ENCODE measurements at regions not wholly inside any gene's neighbourhood (a gene's known extent, or its start where the extent isn't known, plus 50 kb on each side); places are given as distances from the start of the nearest gene placed in this dataset.
A peak's percentile ranks its signal among the peaks of the same experiment; 100 is the strongest.

- H3K9me3 ChIP-seq (ENCODE audit: control insufficient read depth in 2 of 2, low read length in 2 of 2) = peaks cover 2 to 4% of the 10 kb centered on the region in 2 donors
- H3K27me3 ChIP-seq (ENCODE audit: control insufficient read depth in 2 of 2, insufficient read depth in 2 of 2, low read length in 2 of 2) = no peaks in the 10 kb centered on the region
- H3K36me3 ChIP-seq (ENCODE audit: control insufficient read depth in 2 of 2, insufficient read depth in 2 of 2, low read length in 2 of 2) = no peaks in the 10 kb centered on the region
- H3K4me3 ChIP-seq (ENCODE audit: low read length in 2 of 2) = no peak overlapping the region
- no peak overlapping the region for H3K27ac ChIP-seq (ENCODE audit: low read depth in 2 of 2, low read length in 2 of 2)
- no peak overlapping the region for H3K9ac ChIP-seq (ENCODE audit: low read depth in 1 of 2, low read length in 2 of 2)
- no peaks in the 10 kb centered on the region for H3K4me1 ChIP-seq (ENCODE audit: control insufficient read depth in 2 of 2, insufficient read depth in 2 of 2, low read length in 2 of 2)
Observed at GRCh38 chr19:31986951-31987350, 358.5 kb upstream of the ZNF507 start.

GRCh38 chr19:31988256-31988655 is 357.2 kb upstream of the ZNF507 start:
- no peaks in the 10 kb centered on the region for H3K27me3 ChIP-seq (ENCODE audit: control insufficient read depth in 2 of 2, insufficient read depth in 2 of 2, low read length in 2 of 2)
- H3K27ac ChIP-seq (ENCODE audit: low read depth in 2 of 2, low read length in 2 of 2) = no peak overlapping the region
- no peaks in the 10 kb centered on the region for H3K4me1 ChIP-seq (ENCODE audit: control insufficient read depth in 2 of 2, insufficient read depth in 2 of 2, low read length in 2 of 2)
- H3K36me3 ChIP-seq (ENCODE audit: control insufficient read depth in 2 of 2, insufficient read depth in 2 of 2, low read length in 2 of 2) = no peaks in the 10 kb centered on the region
- no peak overlapping the region for H3K4me3 ChIP-seq (ENCODE audit: low read length in 2 of 2)
- H3K9me3 ChIP-seq (ENCODE audit: control insufficient read depth in 2 of 2, low read length in 2 of 2) = peaks cover 2 to 4% of the 10 kb centered on the region in 2 donors
- H3K9ac ChIP-seq (ENCODE audit: low read depth in 1 of 2, low read length in 2 of 2) = no peak overlapping the region

GRCh38 chr19:31991984-31992655 is 353.3 kb upstream of the ZNF507 start:
- Histone ChIP-seq H3K27ac (ENCODE audit: low read depth in 2 of 2, low read length in 2 of 2) (no peak overlapping the region), H3K36me3 (ENCODE audit: control insufficient read depth in 2 of 2, insufficient read depth in 2 of 2, low read length in 2 of 2) (no peaks in the 10 kb centered on the region), H3K9me3 (ENCODE audit: control insufficient read depth in 2 of 2, low read length in 2 of 2) (no peaks in the 10 kb centered on the region), H3K27me3 (ENCODE audit: control insufficient read depth in 2 of 2, insufficient read depth in 2 of 2, low read length in 2 of 2) (no peaks in the 10 kb centered on the region), H3K4me3 (ENCODE audit: low read length in 2 of 2) (no peak overlapping the region), H3K4me1 (ENCODE audit: control insufficient read depth in 2 of 2, insufficient read depth in 2 of 2, low read length in 2 of 2) (no peaks in the 10 kb centered on the region), H3K9ac (ENCODE audit: low read depth in 1 of 2, low read length in 2 of 2) (no peak overlapping the region)

GRCh38 chr19:31992750-31993149 is 352.7 kb upstream of the ZNF507 start:
- no peaks in the 10 kb centered on the region for H3K36me3 ChIP-seq (ENCODE audit: control insufficient read depth in 2 of 2, insufficient read depth in 2 of 2, low read length in 2 of 2)
- no peak overlapping the region for H3K27ac ChIP-seq (ENCODE audit: low read depth in 2 of 2, low read length in 2 of 2)
- H3K4me1 ChIP-seq (ENCODE audit: control insufficient read depth in 2 of 2, insufficient read depth in 2 of 2, low read length in 2 of 2) = no peaks in the 10 kb centered on the region
- H3K9ac ChIP-seq (ENCODE audit: low read depth in 1 of 2, low read length in 2 of 2) = no peak overlapping the region
- H3K9me3 ChIP-seq (ENCODE audit: control insufficient read depth in 2 of 2, low read length in 2 of 2) = no peaks in the 10 kb centered on the region
- no peaks in the 10 kb centered on the region for H3K27me3 ChIP-seq (ENCODE audit: control insufficient read depth in 2 of 2, insufficient read depth in 2 of 2, low read length in 2 of 2)
- no peak overlapping the region for H3K4me3 ChIP-seq (ENCODE audit: low read length in 2 of 2)

GRCh38 chr19:31995546-31995945 is 349.9 kb upstream of the ZNF507 start:
- no peaks in the 10 kb centered on the region for H3K36me3 ChIP-seq (ENCODE audit: control insufficient read depth in 2 of 2, insufficient read depth in 2 of 2, low read length in 2 of 2)
- no peak overlapping the region for H3K9ac ChIP-seq (ENCODE audit: low read depth in 1 of 2, low read length in 2 of 2)
- H3K27me3 ChIP-seq (ENCODE audit: control insufficient read depth in 2 of 2, insufficient read depth in 2 of 2, low read length in 2 of 2) = no peaks in the 10 kb centered on the region
- no peak overlapping the region for H3K27ac ChIP-seq (ENCODE audit: low read depth in 2 of 2, low read length in 2 of 2)
- H3K4me3 ChIP-seq (ENCODE audit: low read length in 2 of 2) = no peak overlapping the region
- no peaks in the 10 kb centered on the region for H3K4me1 ChIP-seq (ENCODE audit: control insufficient read depth in 2 of 2, insufficient read depth in 2 of 2, low read length in 2 of 2)
- no peaks in the 10 kb centered on the region for H3K9me3 ChIP-seq (ENCODE audit: control insufficient read depth in 2 of 2, low read length in 2 of 2)

GRCh38 chr19:32010071-32010470 is 335.3 kb upstream of the ZNF507 start:
- H3K9me3 ChIP-seq (ENCODE audit: control insufficient read depth in 2 of 2, low read length in 2 of 2) = no peaks in the 10 kb centered on the region

GRCh38 chr19:32012206-32012605 is 333.2 kb upstream of the ZNF507 start:
- peaks cover 3 to 4% of the 10 kb centered on the region in 2 donors for H3K4me1 ChIP-seq (ENCODE audit: control insufficient read depth in 2 of 2, insufficient read depth in 2 of 2, low read length in 2 of 2)
- no peak overlapping the region for H3K4me3 ChIP-seq (ENCODE audit: low read length in 2 of 2)
- no peaks in the 10 kb centered on the region for H3K36me3 ChIP-seq (ENCODE audit: control insufficient read depth in 2 of 2, insufficient read depth in 2 of 2, low read length in 2 of 2)
- H3K27me3 ChIP-seq (ENCODE audit: control insufficient read depth in 2 of 2, insufficient read depth in 2 of 2, low read length in 2 of 2) = no peaks in the 10 kb centered on the region
- no peak overlapping the region for H3K9ac ChIP-seq (ENCODE audit: low read depth in 1 of 2, low read length in 2 of 2)
- no peak overlapping the region for H3K27ac ChIP-seq (ENCODE audit: low read depth in 2 of 2, low read length in 2 of 2)
- H3K9me3 ChIP-seq (ENCODE audit: control insufficient read depth in 2 of 2, low read length in 2 of 2) = no peaks in the 10 kb centered on the region

More at GRCh38 chr19:32010071-32010470, 335.3 kb upstream of the ZNF507 start:
- peaks cover 3 to 4% of the 10 kb centered on the region in 2 donors for H3K4me1 ChIP-seq (ENCODE audit: control insufficient read depth in 2 of 2, insufficient read depth in 2 of 2, low read length in 2 of 2)
- no peak overlapping the region for H3K9ac ChIP-seq (ENCODE audit: low read depth in 1 of 2, low read length in 2 of 2)
- H3K36me3 ChIP-seq (ENCODE audit: control insufficient read depth in 2 of 2, insufficient read depth in 2 of 2, low read length in 2 of 2) = no peaks in the 10 kb centered on the region
- H3K4me3 ChIP-seq (ENCODE audit: low read length in 2 of 2) = no peak overlapping the region
- no peaks in the 10 kb centered on the region for H3K27me3 ChIP-seq (ENCODE audit: control insufficient read depth in 2 of 2, insufficient read depth in 2 of 2, low read length in 2 of 2)
- H3K27ac ChIP-seq (ENCODE audit: low read depth in 2 of 2, low read length in 2 of 2) = no peak overlapping the region

GRCh38 chr19:32012886-32013631 is 332.4 kb upstream of the ZNF507 start:
- Histone ChIP-seq H3K4me3 (ENCODE audit: low read length in 2 of 2) (peak overlapping the region in 1 of 2 donors; percentile 29), H3K4me1 (ENCODE audit: control insufficient read depth in 2 of 2, insufficient read depth in 2 of 2, low read length in 2 of 2) (peaks cover 3 to 4% of the 10 kb centered on the region in 2 donors), H3K27me3 (ENCODE audit: control insufficient read depth in 2 of 2, insufficient read depth in 2 of 2, low read length in 2 of 2) (no peaks in the 10 kb centered on the region), H3K9me3 (ENCODE audit: control insufficient read depth in 2 of 2, low read length in 2 of 2) (no peaks in the 10 kb centered on the region), H3K36me3 (ENCODE audit: control insufficient read depth in 2 of 2, insufficient read depth in 2 of 2, low read length in 2 of 2) (no peaks in the 10 kb centered on the region), H3K27ac (ENCODE audit: low read depth in 2 of 2, low read length in 2 of 2) (no peak overlapping the region), H3K9ac (ENCODE audit: low read depth in 1 of 2, low read length in 2 of 2) (no peak overlapping the region)

GRCh38 chr19:32017176-32017953 is 328.0 kb upstream of the ZNF507 start:
- Histone ChIP-seq H3K27me3 (ENCODE audit: control insufficient read depth in 2 of 2, insufficient read depth in 2 of 2, low read length in 2 of 2) (no peaks in the 10 kb centered on the region), H3K9ac (ENCODE audit: low read depth in 1 of 2, low read length in 2 of 2) (no peak overlapping the region), H3K36me3 (ENCODE audit: control insufficient read depth in 2 of 2, insufficient read depth in 2 of 2, low read length in 2 of 2) (no peaks in the 10 kb centered on the region), H3K9me3 (ENCODE audit: control insufficient read depth in 2 of 2, low read length in 2 of 2) (no peaks in the 10 kb centered on the region), H3K4me3 (ENCODE audit: low read length in 2 of 2) (no peak overlapping the region), H3K27ac (ENCODE audit: low read depth in 2 of 2, low read length in 2 of 2) (no peak overlapping the region), H3K4me1 (ENCODE audit: control insufficient read depth in 2 of 2, insufficient read depth in 2 of 2, low read length in 2 of 2) (peaks cover 3 to 4% of the 10 kb centered on the region in 2 donors)

GRCh38 chr19:32018014-32018413 is 327.4 kb upstream of the ZNF507 start:
- Histone ChIP-seq H3K27ac (ENCODE audit: low read depth in 2 of 2, low read length in 2 of 2) (no peak overlapping the region), H3K9ac (ENCODE audit: low read depth in 1 of 2, low read length in 2 of 2) (no peak overlapping the region), H3K27me3 (ENCODE audit: control insufficient read depth in 2 of 2, insufficient read depth in 2 of 2, low read length in 2 of 2) (no peaks in the 10 kb centered on the region), H3K4me1 (ENCODE audit: control insufficient read depth in 2 of 2, insufficient read depth in 2 of 2, low read length in 2 of 2) (no peaks in the 10 kb centered on the region), H3K36me3 (ENCODE audit: control insufficient read depth in 2 of 2, insufficient read depth in 2 of 2, low read length in 2 of 2) (no peaks in the 10 kb centered on the region), H3K4me3 (ENCODE audit: low read length in 2 of 2) (no peak overlapping the region), H3K9me3 (ENCODE audit: control insufficient read depth in 2 of 2, low read length in 2 of 2) (no peaks in the 10 kb centered on the region)
